Panc1 (cell line): ENCODE measurements at regions not wholly inside any gene's neighbourhood (a gene's known extent, or its start where the extent isn't known, plus 50 kb on each side); places are given as distances from the start of the nearest gene placed in this dataset.

Experiments used
- ATAC-seq: fragments of 200-7000 bp; cut with Tn5 transposase; 2 replicates; pipeline ENCODE4 v1.9.1; 2020; ENCODE audit warnings: mild to moderate bottlenecking, moderate library complexity
- BruUV-seq: library from RNA; stranded (reverse); fragments of 400-500 nt; replicated peaks from 2 replicates; lab custom pipeline; 2021; lab: Mats Ljungman, UMichigan
- CTCF ChIA-PET: fragments of 300-600 bp; sonication (Branson Sonifier 250); formaldehyde crosslinking; loops from one replicate; lab custom pipeline; 2022; ENCODE audit warnings: antibody characterized with exemption; lab: Charles Lee
- POLR2A ChIA-PET: fragments of 300-600 bp; sonication (Branson Sonifier 250); formaldehyde crosslinking; loops from one replicate; lab custom pipeline; 2022; ENCODE audit warnings: antibody characterized with exemption; lab: Charles Lee
- DNase-seq: peaks from one replicate; pipeline ENCODE4 v3.0.0-alpha.2; 2010; ENCODE audit warnings: low read depth, low spot score
- H3K27ac ChIP-seq: 2 replicates; pipeline ENCODE4 v1.5.1; 2011; ENCODE audit warnings: mild to moderate bottlenecking, low read length, inconsistent platforms
- H3K27me3 ChIP-seq: fragments of 200-500 bp; sonication (Bioruptor generic); 2 replicates; pipeline ENCODE4 v1.6.0; 2014; ENCODE audit warnings: low read length, inconsistent platforms; ENCODE audit not compliant: control insufficient read depth, insufficient read depth
- H3K36me3 ChIP-seq: fragments of 200-500 bp; sonication (Bioruptor generic); 2 replicates; pipeline ENCODE4 v1.5.1; 2014; ENCODE audit warnings: inconsistent platforms, mild to moderate bottlenecking, low read length, moderate library complexity; ENCODE audit not compliant: control insufficient read depth, insufficient read depth
- H3K4me1 ChIP-seq: 2 replicates; pipeline ENCODE4 v1.5.1; 2011; ENCODE audit warnings: inconsistent platforms, mild to moderate bottlenecking, low read length, moderate library complexity; ENCODE audit not compliant: control insufficient read depth, insufficient read depth
- H3K4me3 ChIP-seq, 2 experiments: 2 replicates each; pipeline ENCODE4 v1.5.1; 2011 to 2012; ENCODE audit warnings: low read depth in 2 of 2, low read length in 2 of 2, mild to moderate bottlenecking in 2 of 2, inconsistent platforms in 1 of 2, moderate library complexity in 1 of 2
- H3K9me3 ChIP-seq: fragments of 200-500 bp; sonication (Bioruptor generic); 2 replicates; pipeline ENCODE4 v1.5.1; 2014; ENCODE audit warnings: low read depth, mild to moderate bottlenecking, inconsistent platforms, low read length, moderate library complexity; ENCODE audit not compliant: control insufficient read depth, insufficient read depth
- POLR2AphosphoS5 ChIP-seq: IDR thresholded peaks from 2 replicates; pipeline ENCODE4 v1.6.1; 2012; ENCODE audit warnings: mild to moderate bottlenecking, low read depth, low read length, moderate library complexity
- SIN3A ChIP-seq: IDR thresholded peaks from 2 replicates; pipeline ENCODE4 v1.6.1; 2012; ENCODE audit warnings: low read depth, mild to moderate bottlenecking, low read length, moderate library complexity, borderline replicate concordance; ENCODE audit not compliant: insufficient read depth
- TCF7L2 ChIP-seq: IDR thresholded peaks from 2 replicates; pipeline ENCODE4 v1.6.1; 2011; ENCODE audit warnings: mild to moderate bottlenecking, low read depth, low read length, inconsistent platforms
- in situ Hi-C: cut with HindIII; loops from 2 replicates; pipeline ENCODE4 v1.10.0; 2016; ENCODE audit warnings: low sequenced_read_pairs, low pct_unique_long_range_greater_than_20kb
- intact Hi-C: fragments of 100-400 bp; cut with micrococcal nuclease; formaldehyde crosslinking; loops from one replicate; pipeline ENCODE4 v1.10.0; 2022; ENCODE audit not compliant: unreplicated experiment
- TF ChIP-seq, protein P1 (sequence below): fragments of 450-650 bp; IDR thresholded peaks from 2 replicates; pipeline ENCODE4 v1.5.1; 2017; ENCODE audit warnings: mild to moderate bottlenecking
- TF ChIP-seq, protein P2 (sequence below), 2 experiments: IDR thresholded peaks; 2 replicates each; pipeline ENCODE4 v1.6.1; 2011 to 2012; ENCODE audit warnings: low read depth in 2 of 2, control low read depth in 1 of 2, low read length in 1 of 2, mild to moderate bottlenecking in 1 of 2, moderate library complexity in 1 of 2; ENCODE audit not compliant: insufficient read depth in 1 of 2

DNA sequence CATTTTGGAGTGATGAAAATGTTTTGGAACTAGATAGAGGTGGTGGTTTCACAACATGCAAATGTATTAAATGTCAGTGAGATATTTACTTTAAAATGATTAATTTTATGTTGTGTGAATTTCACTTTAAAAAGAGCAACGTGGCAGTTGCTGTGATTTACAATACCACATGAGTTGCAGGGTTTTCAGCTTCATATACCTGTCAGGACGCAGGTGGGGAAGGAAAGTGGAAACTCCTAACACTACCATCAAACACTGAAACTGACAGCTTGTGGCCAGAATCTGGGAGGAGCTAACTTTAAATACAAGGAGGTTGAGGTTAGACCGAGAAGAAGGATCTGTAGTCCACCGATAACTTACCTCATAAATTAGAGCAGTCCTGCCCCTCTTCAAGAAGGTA is 168.9 kb upstream of the TMEM72 start:
- H3K9me3 ChIP-seq, result no peaks in the 10 kb centered on the region
- ChIA-PET POLR2A (interaction anchor here (0.6 kb wide), 1 partner anchor 540 kb away, joined by 3 read pairs; no protein-coding TSS in a partner anchor), CTCF (interaction anchor here (0.5 kb wide), 1 partner anchor 1247 kb away, joined by 5 read pairs; no protein-coding TSS in a partner anchor)
- intact Hi-C loops, result no loop called here
- H3K27ac ChIP-seq, result no peak overlapping the region
- no peaks in the 10 kb centered on the region for H3K4me1 ChIP-seq
- no TSS peak for BruUV-seq
- ATAC-seq, result no peak
- no peaks in the 10 kb centered on the region for H3K36me3 ChIP-seq
- no peak for DNase-seq
- TF ChIP-seq, protein P1, sequence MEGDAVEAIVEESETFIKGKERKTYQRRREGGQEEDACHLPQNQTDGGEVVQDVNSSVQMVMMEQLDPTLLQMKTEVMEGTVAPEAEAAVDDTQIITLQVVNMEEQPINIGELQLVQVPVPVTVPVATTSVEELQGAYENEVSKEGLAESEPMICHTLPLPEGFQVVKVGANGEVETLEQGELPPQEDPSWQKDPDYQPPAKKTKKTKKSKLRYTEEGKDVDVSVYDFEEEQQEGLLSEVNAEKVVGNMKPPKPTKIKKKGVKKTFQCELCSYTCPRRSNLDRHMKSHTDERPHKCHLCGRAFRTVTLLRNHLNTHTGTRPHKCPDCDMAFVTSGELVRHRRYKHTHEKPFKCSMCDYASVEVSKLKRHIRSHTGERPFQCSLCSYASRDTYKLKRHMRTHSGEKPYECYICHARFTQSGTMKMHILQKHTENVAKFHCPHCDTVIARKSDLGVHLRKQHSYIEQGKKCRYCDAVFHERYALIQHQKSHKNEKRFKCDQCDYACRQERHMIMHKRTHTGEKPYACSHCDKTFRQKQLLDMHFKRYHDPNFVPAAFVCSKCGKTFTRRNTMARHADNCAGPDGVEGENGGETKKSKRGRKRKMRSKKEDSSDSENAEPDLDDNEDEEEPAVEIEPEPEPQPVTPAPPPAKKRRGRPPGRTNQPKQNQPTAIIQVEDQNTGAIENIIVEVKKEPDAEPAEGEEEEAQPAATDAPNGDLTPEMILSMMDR, result no peak
- TF ChIP-seq TCF7L2 (no peak), POLR2AphosphoS5 (no peak), SIN3A (no peak)
- TF ChIP-seq, protein P2, sequence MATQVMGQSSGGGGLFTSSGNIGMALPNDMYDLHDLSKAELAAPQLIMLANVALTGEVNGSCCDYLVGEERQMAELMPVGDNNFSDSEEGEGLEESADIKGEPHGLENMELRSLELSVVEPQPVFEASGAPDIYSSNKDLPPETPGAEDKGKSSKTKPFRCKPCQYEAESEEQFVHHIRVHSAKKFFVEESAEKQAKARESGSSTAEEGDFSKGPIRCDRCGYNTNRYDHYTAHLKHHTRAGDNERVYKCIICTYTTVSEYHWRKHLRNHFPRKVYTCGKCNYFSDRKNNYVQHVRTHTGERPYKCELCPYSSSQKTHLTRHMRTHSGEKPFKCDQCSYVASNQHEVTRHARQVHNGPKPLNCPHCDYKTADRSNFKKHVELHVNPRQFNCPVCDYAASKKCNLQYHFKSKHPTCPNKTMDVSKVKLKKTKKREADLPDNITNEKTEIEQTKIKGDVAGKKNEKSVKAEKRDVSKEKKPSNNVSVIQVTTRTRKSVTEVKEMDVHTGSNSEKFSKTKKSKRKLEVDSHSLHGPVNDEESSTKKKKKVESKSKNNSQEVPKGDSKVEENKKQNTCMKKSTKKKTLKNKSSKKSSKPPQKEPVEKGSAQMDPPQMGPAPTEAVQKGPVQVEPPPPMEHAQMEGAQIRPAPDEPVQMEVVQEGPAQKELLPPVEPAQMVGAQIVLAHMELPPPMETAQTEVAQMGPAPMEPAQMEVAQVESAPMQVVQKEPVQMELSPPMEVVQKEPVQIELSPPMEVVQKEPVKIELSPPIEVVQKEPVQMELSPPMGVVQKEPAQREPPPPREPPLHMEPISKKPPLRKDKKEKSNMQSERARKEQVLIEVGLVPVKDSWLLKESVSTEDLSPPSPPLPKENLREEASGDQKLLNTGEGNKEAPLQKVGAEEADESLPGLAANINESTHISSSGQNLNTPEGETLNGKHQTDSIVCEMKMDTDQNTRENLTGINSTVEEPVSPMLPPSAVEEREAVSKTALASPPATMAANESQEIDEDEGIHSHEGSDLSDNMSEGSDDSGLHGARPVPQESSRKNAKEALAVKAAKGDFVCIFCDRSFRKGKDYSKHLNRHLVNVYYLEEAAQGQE (IDR thresholded peaks at IDR 0.05; ENCODE audit: insufficient read depth in 1 of 2, low read depth in 2 of 2, low read length in 1 of 2), result no peak
- in situ Hi-C loops, result no loop called here
- H3K4me3 ChIP-seq, result no peak overlapping the region
- peaks cover 5% of the 10 kb centered on the region for H3K27me3 ChIP-seq

DNA sequence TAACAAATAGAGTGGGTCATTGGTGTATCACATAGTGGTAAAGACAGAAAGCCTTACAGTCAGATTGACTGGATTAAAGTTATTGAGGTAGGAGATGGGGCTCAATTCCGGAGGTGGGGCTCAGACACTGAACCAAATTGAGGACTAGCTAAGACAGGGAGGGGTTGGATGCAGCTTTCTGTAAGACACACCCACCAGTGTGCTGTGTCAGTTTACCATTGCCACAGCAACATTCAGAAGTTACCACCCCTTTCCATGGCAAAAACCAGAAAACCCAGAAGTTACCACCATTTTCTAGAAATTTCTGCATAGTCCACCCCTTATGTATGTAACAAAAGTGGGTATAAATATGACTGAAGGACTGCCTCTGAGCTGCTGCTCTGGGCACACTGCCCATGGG is 167.6 kb upstream of the TMEM72 start:
- no peak for ATAC-seq
- no peaks in the 10 kb centered on the region for H3K36me3 ChIP-seq
- no peak overlapping the region for H3K4me3 ChIP-seq
- H3K4me1 ChIP-seq, result no peaks in the 10 kb centered on the region
- TF ChIP-seq POLR2AphosphoS5, result no peak
- TF ChIP-seq TCF7L2, result no peak
- TF ChIP-seq, protein P2 (IDR thresholded peaks at IDR 0.05; ENCODE audit: insufficient read depth in 1 of 2, low read depth in 2 of 2, low read length in 1 of 2), result no peak
- TF ChIP-seq, protein P1, result no peak
- no peak for TF ChIP-seq SIN3A
- no peaks in the 10 kb centered on the region for H3K9me3 ChIP-seq
- intact Hi-C loops (no loop called here), in situ Hi-C loops (no loop called here)
- BruUV-seq, result no TSS peak
- ChIA-PET POLR2A (no interaction called here), CTCF (no interaction called here)
- H3K27ac ChIP-seq, result no peak overlapping the region
- peaks cover 5% of the 10 kb centered on the region for H3K27me3 ChIP-seq
- DNase-seq, result no peak
